PC-9 (cell line): ENCODE measurements at regions not wholly inside any gene's neighbourhood (a gene's known extent, or its start where the extent isn't known, plus 50 kb on each side); places are given as distances from the start of the nearest gene placed in this dataset.

Experiments
- BruUV-seq: library from RNA; stranded (reverse); fragments of 400-500 nt; replicated peaks from 2 replicates; lab custom pipeline; 2021; lab: Mats Ljungman, UMichigan
- CTCF ChIA-PET: fragments of 300-600 bp; sonication (Branson Sonifier 250); formaldehyde crosslinking; loops from one replicate; lab custom pipeline; 2022; ENCODE audit warnings: antibody characterized with exemption; lab: Charles Lee
- POLR2A ChIA-PET: fragments of 300-600 bp; sonication (Branson Sonifier 250); formaldehyde crosslinking; loops from one replicate; lab custom pipeline; 2022; ENCODE audit warnings: antibody characterized with exemption; ENCODE audit not compliant: unreplicated experiment; lab: Charles Lee
- DNase-seq, 2 experiments: peaks; one replicate each; pipeline versions ENCODE4 v3.0.0 to v3.0.0-alpha.2; 2015 to 2022; ENCODE audit warnings: mixed read lengths in 1 of 2
- H2AFZ ChIP-seq: fragments of 200-600 bp; sonication (generic); 2 replicates; pipeline ENCODE4 v1.8.1; 2017; ENCODE audit warnings: antibody characterized with exemption
- H3F3A ChIP-seq: fragments of 200-600 bp; sonication (generic); 2 replicates; pipeline ENCODE4 v1.8.1; 2017; ENCODE audit warnings: antibody characterized with exemption, mild to moderate bottlenecking, low read depth; ENCODE audit not compliant: insufficient read depth
- H3K27ac ChIP-seq: fragments of 200-600 bp; sonication (generic); 2 replicates; pipeline ENCODE4 v1.6.1; 2016; ENCODE audit warnings: mixed run types
- H3K27me3 ChIP-seq: fragments of 200-600 bp; sonication (generic); 2 replicates; pipeline ENCODE4 v1.6.1; 2016; ENCODE audit warnings: low read depth, mixed run types; ENCODE audit not compliant: insufficient read depth
- H3K36me3 ChIP-seq: fragments of 200-600 bp; sonication (generic); 2 replicates; pipeline ENCODE4 v1.6.1; 2016; ENCODE audit warnings: low read depth, mixed run types
- H3K4me1 ChIP-seq: fragments of 200-600 bp; sonication (generic); replicated peaks from 2 replicates; pipeline ENCODE4 v1.6.1; 2016; ENCODE audit warnings: mixed run types; ENCODE audit not compliant: insufficient read depth
- H3K4me2 ChIP-seq: fragments of 200-600 bp; sonication (generic); 2 replicates; pipeline ENCODE4 v1.6.1; 2017; ENCODE audit warnings: mixed run types
- H3K4me3 ChIP-seq: fragments of 200-600 bp; sonication (generic); 2 replicates; pipeline ENCODE4 v1.6.1; 2016; ENCODE audit warnings: mixed run types
- H3K79me2 ChIP-seq: fragments of 200-600 bp; sonication (generic); 2 replicates; pipeline ENCODE4 v1.6.1; 2017; ENCODE audit warnings: low read depth, mixed run types
- H3K9me2 ChIP-seq: fragments of 200-600 bp; sonication (generic); 2 replicates; pipeline ENCODE4 v1.8.1; 2017; ENCODE audit warnings: mild to moderate bottlenecking; ENCODE audit not compliant: insufficient read depth
- H3K9me3 ChIP-seq: fragments of 200-600 bp; sonication (generic); 2 replicates; pipeline ENCODE4 v1.8.1; 2016; ENCODE audit warnings: low read depth; ENCODE audit not compliant: insufficient read depth
- H4K20me1 ChIP-seq: fragments of 200-600 bp; sonication (generic); 2 replicates; pipeline ENCODE4 v1.8.1; 2017; ENCODE audit not compliant: insufficient read depth
- CTCF ChIP-seq: fragments of 200-600 bp; sonication (generic); conservative IDR thresholded peaks from 2 replicates; pipeline ENCODE4 v1.6.1; 2017; ENCODE audit warnings: mixed run types, antibody characterized with exemption, mild to moderate bottlenecking, moderate library complexity
- EZH2 ChIP-seq: fragments of 200-600 bp; sonication (generic); IDR thresholded peaks from 2 replicates; pipeline ENCODE4 v1.8.0; 2017; ENCODE audit warnings: antibody characterized with exemption, low read depth
- intact Hi-C: fragments of 100-400 bp; cut with micrococcal nuclease; formaldehyde crosslinking; loops from one replicate; pipeline ENCODE4 v1.10.0; 2022; ENCODE audit not compliant: unreplicated experiment

GRCh38 chr2:103144837-103145236 is 383.0 kb downstream of the TMEM182 start:
- TF ChIP-seq CTCF: no peak
- TF ChIP-seq EZH2: no peak
- H3K27ac ChIP-seq: no peak overlapping the region
- no peaks in the 10 kb centered on the region for H3K79me2 ChIP-seq
- intact Hi-C loops: no loop called here
- H3K36me3 ChIP-seq: no peaks in the 10 kb centered on the region
- no peaks in the 10 kb centered on the region for H4K20me1 ChIP-seq
- H3F3A ChIP-seq: no peaks in the 10 kb centered on the region
- DNase-seq: no peak
- H3K4me3 ChIP-seq: no peak overlapping the region
- H3K27me3 ChIP-seq: peaks cover 28% of the 10 kb centered on the region
- no peaks in the 10 kb centered on the region for H3K4me1 ChIP-seq
- no TSS peak for BruUV-seq
- POLR2A ChIA-PET: no interaction called here
- CTCF ChIA-PET: no interaction called here
- H3K4me2 ChIP-seq: no peak overlapping the region
- H3K9me2 ChIP-seq: no peaks in the 10 kb centered on the region
- H2AFZ ChIP-seq: no peak overlapping the region
- H3K9me3 ChIP-seq: no peaks in the 10 kb centered on the region

- BruUV-seq: no TSS peak
- H3K4me2 ChIP-seq: no peak overlapping the region
- H3K27me3 ChIP-seq: peaks cover 26% of the 10 kb centered on the region
- no peak overlapping the region for H3K27ac ChIP-seq
- intact Hi-C loops: no loop called here
- CTCF ChIA-PET: no interaction called here
- H3K9me3 ChIP-seq: no peaks in the 10 kb centered on the region
- POLR2A ChIA-PET: no interaction called here
- TF ChIP-seq EZH2: no peak
- no peak for TF ChIP-seq CTCF
- no peaks in the 10 kb centered on the region for H3F3A ChIP-seq
- no peaks in the 10 kb centered on the region for H3K36me3 ChIP-seq
- no peaks in the 10 kb centered on the region for H4K20me1 ChIP-seq
- H3K4me3 ChIP-seq: no peak overlapping the region
- no peaks in the 10 kb centered on the region for H3K79me2 ChIP-seq
- no peak for DNase-seq
- no peaks in the 10 kb centered on the region for H3K9me2 ChIP-seq
- no peaks in the 10 kb centered on the region for H3K4me1 ChIP-seq
- no peak overlapping the region for H2AFZ ChIP-seq
Measured at GRCh38 chr2:103145739-103146138, 383.9 kb downstream of the TMEM182 start.

GRCh38 chr2:103151046-103151445 is 389.2 kb downstream of the TMEM182 start:
- H2AFZ ChIP-seq: no peak overlapping the region
- DNase-seq: no peak
- no peaks in the 10 kb centered on the region for H3K36me3 ChIP-seq
- POLR2A ChIA-PET: interaction anchor here (0.6 kb wide), 1 partner anchor 475 kb away, joined by 5 read pairs; no protein-coding TSS in a partner anchor
- no peaks in the 10 kb centered on the region for H3K9me3 ChIP-seq
- CTCF ChIA-PET: no interaction called here
- TF ChIP-seq EZH2: no peak
- no peak for TF ChIP-seq CTCF
- H4K20me1 ChIP-seq: no peaks in the 10 kb centered on the region
- no peaks in the 10 kb centered on the region for H3K9me2 ChIP-seq
- H3K4me3 ChIP-seq: no peak overlapping the region
- H3F3A ChIP-seq: no peaks in the 10 kb centered on the region
- peaks cover 54% of the 10 kb centered on the region for H3K27me3 ChIP-seq
- intact Hi-C loops: no loop called here
- H3K4me1 ChIP-seq: no peaks in the 10 kb centered on the region
- H3K4me2 ChIP-seq: no peak overlapping the region
- no TSS peak for BruUV-seq
- H3K79me2 ChIP-seq: no peaks in the 10 kb centered on the region
- no peak overlapping the region for H3K27ac ChIP-seq
